H1 (cell line): ENCODE measurements at regions not wholly inside any gene's neighbourhood (a gene's known extent, or its start where the extent isn't known, plus 50 kb on each side); places are given as distances from the start of the nearest gene placed in this dataset.

ENCODE experiments used
- CTCF ChIA-PET: fragments of 300-600 bp; sonication (Branson Sonifier 250); formaldehyde crosslinking; loops from one replicate; lab custom pipeline; 2021; ENCODE audit not compliant: partially characterized antibody; lab: Charles Lee
- POLR2A ChIA-PET: fragments of 300-600 bp; sonication (Branson Sonifier 250); formaldehyde crosslinking; loops from one replicate; lab custom pipeline; 2021; ENCODE audit warnings: inconsistent platforms; ENCODE audit not compliant: partially characterized antibody; lab: Charles Lee
- DNase-seq, 2 experiments: peaks; one replicate each; pipeline versions ENCODE4 v3.0.0 to v3.0.0-alpha.2; 2010 to 2022; ENCODE audit warnings: low spot score in 2 of 2, low read depth in 1 of 2, mixed read lengths in 1 of 2
- FAIRE-seq: peaks from 2 replicates; lab custom pipeline; 2011; peaks lifted over from hg19 to GRCh38; lab: Jason Lieb, UNC
- H2AFZ ChIP-seq: 2 replicates; pipeline ENCODE4 v1.8.1; 2012; ENCODE audit warnings: low read length, inconsistent platforms
- H2AK5ac ChIP-seq: 2 replicates; pipeline ENCODE4 v1.6.1; 2013; ENCODE audit warnings: low read depth, low read length
- H2BK120ac ChIP-seq: replicated peaks from 2 replicates; pipeline ENCODE3; 2013; ENCODE audit warnings: low read depth, low read length, inconsistent platforms
- H2BK12ac ChIP-seq: 2 replicates; pipeline ENCODE4 v1.6.1; 2013; ENCODE audit warnings: low read depth, low read length
- H2BK15ac ChIP-seq: 2 replicates; pipeline ENCODE4 v1.6.1; 2013; ENCODE audit warnings: low read length
- H2BK20ac ChIP-seq: 2 replicates; pipeline ENCODE4 v1.6.1; 2013; ENCODE audit warnings: low read length
- H2BK5ac ChIP-seq: 2 replicates; pipeline ENCODE4 v1.6.1; 2013; ENCODE audit warnings: low read depth, low read length
- H3K14ac ChIP-seq: 2 replicates; pipeline ENCODE4 v1.6.1; 2013; ENCODE audit warnings: inconsistent platforms; ENCODE audit not compliant: insufficient read length
- H3K18ac ChIP-seq: 2 replicates; pipeline ENCODE4 v1.6.1; 2013; ENCODE audit warnings: low read length; ENCODE audit errors: extremely low read depth
- H3K23ac ChIP-seq: 2 replicates; pipeline ENCODE4 v1.6.1; 2013; ENCODE audit warnings: inconsistent platforms; ENCODE audit not compliant: insufficient read length
- H3K23me2 ChIP-seq: 2 replicates; pipeline ENCODE4 v1.6.1; 2013; ENCODE audit warnings: low read depth, low read length
- H3K27ac ChIP-seq: 2 replicates; pipeline ENCODE4 v1.6.1; 2011; ENCODE audit warnings: low read depth, low read length, inconsistent platforms
- H3K27me3 ChIP-seq, 4 experiments: replicated peaks in 1 of 4; 1 replicate in 1 of 4; 2 replicates in 3 of 4; pipeline versions ENCODE4 v1.6.1 to v1.8.1; 2011 to 2013; ENCODE audit warnings: low read length in 3 of 4, mild to moderate bottlenecking in 3 of 4, inconsistent platforms in 2 of 4, mixed read lengths in 2 of 4, moderate library complexity in 1 of 4; ENCODE audit not compliant: control insufficient read depth in 3 of 4, insufficient read depth in 3 of 4; ENCODE audit errors: extremely low read depth in 1 of 4
- H3K36me3 ChIP-seq, 4 experiments: 2 replicates each; pipeline versions ENCODE4 v1.6.1 to v1.8.1; 2011 to 2013; ENCODE audit warnings: mild to moderate bottlenecking in 4 of 4, low read length in 3 of 4, moderate library complexity in 2 of 4, control low read depth in 1 of 4, inconsistent platforms in 1 of 4; ENCODE audit not compliant: insufficient read depth in 4 of 4, control insufficient read depth in 2 of 4
- H3K4ac ChIP-seq: replicated peaks from 2 replicates; pipeline ENCODE3; 2013; ENCODE audit warnings: low read length, low read depth, mixed read lengths, inconsistent platforms; ENCODE audit not compliant: insufficient read length
- H3K4me1 ChIP-seq, 4 experiments: replicated peaks in 1 of 4; 1 replicate in 1 of 4; 2 replicates in 3 of 4; pipeline versions ENCODE4 v1.6.1 to v1.8.1; 2011 to 2013; ENCODE audit warnings: low read length in 3 of 4, inconsistent platforms in 2 of 4, mixed read lengths in 1 of 4; ENCODE audit not compliant: insufficient read depth in 4 of 4, control insufficient read depth in 3 of 4
- H3K4me2 ChIP-seq, 2 experiments: 2 replicates each; pipeline versions ENCODE4 v1.6.1 to v1.8.1; 2011 to 2013; ENCODE audit warnings: low read depth in 2 of 2, low read length in 2 of 2, control low read depth in 1 of 2, inconsistent platforms in 1 of 2, mild to moderate bottlenecking in 1 of 2; ENCODE audit not compliant: insufficient read depth in 1 of 2
- H3K4me3 ChIP-seq, 4 experiments: fragments of 200-600, 300-600 bp in 1 of 4; sonication (generic), shearing (Covaris generic), sonication (Bioruptor Twin) in 1 of 4; 2 replicates each; pipeline versions ENCODE4 v1.5.1 to v1.8.1; 2011 to 2016; ENCODE audit warnings: low read length in 4 of 4, low read depth in 3 of 4, control low read depth in 2 of 4, inconsistent platforms in 2 of 4, mild to moderate bottlenecking in 2 of 4, mixed read lengths in 1 of 4, moderate library complexity in 1 of 4; ENCODE audit not compliant: insufficient read depth in 2 of 4; ENCODE audit errors: extremely low read depth in 1 of 4
- H3K56ac ChIP-seq: replicated peaks from 2 replicates; pipeline ENCODE3; 2013; ENCODE audit warnings: low read depth, mild to moderate bottlenecking, mixed read lengths, low read length, inconsistent platforms; ENCODE audit not compliant: insufficient read length
- H3K79me1 ChIP-seq: 2 replicates; pipeline ENCODE4 v1.6.1; 2013; ENCODE audit warnings: low read depth, low read length, control low read depth
- H3K79me2 ChIP-seq, 2 experiments: 2 replicates each; pipeline versions ENCODE4 v1.6.1 to v1.8.1; 2012 to 2013; ENCODE audit warnings: low read length in 2 of 2, mild to moderate bottlenecking in 2 of 2, inconsistent platforms in 1 of 2; ENCODE audit not compliant: insufficient read depth in 2 of 2, control insufficient read depth in 1 of 2
- H3K9ac ChIP-seq, 4 experiments: replicated peaks in 1 of 4; 1 replicate in 1 of 4; 2 replicates in 3 of 4; pipeline versions ENCODE4 v1.6.1 to v1.8.1; 2011 to 2013; ENCODE audit warnings: low read depth in 3 of 4, low read length in 3 of 4, control low read depth in 2 of 4, mild to moderate bottlenecking in 2 of 4, moderate library complexity in 2 of 4, inconsistent platforms in 1 of 4; ENCODE audit errors: extremely low read depth in 1 of 4
- H3K9me3 ChIP-seq, 2 experiments: 2 replicates each; pipeline versions ENCODE4 v1.6.1 to v1.8.1; 2012 to 2013; ENCODE audit warnings: mild to moderate bottlenecking in 2 of 2, moderate library complexity in 2 of 2, control low read depth in 1 of 2, inconsistent platforms in 1 of 2, low read depth in 1 of 2, low read length in 1 of 2, mixed read lengths in 1 of 2; ENCODE audit not compliant: insufficient read depth in 2 of 2
- H4K20me1 ChIP-seq, 2 experiments: replicated peaks in 1 of 2; 2 replicates each; pipeline versions ENCODE3 to v1.8.1; 2011 to 2013; ENCODE audit warnings: inconsistent platforms in 2 of 2, low read length in 2 of 2, mild to moderate bottlenecking in 1 of 2; ENCODE audit not compliant: insufficient read depth in 2 of 2, control insufficient read depth in 1 of 2
- H4K5ac ChIP-seq: 2 replicates; pipeline ENCODE4 v1.6.1; 2013; ENCODE audit warnings: low read length, low read depth, mixed read lengths, inconsistent platforms; ENCODE audit not compliant: insufficient read length
- H4K8ac ChIP-seq: 2 replicates; pipeline ENCODE4 v1.8.0; 2013; ENCODE audit warnings: mild to moderate bottlenecking, moderate library complexity, low read length, inconsistent platforms; ENCODE audit not compliant: insufficient read depth; ENCODE audit errors: extremely low read depth
- H4K91ac ChIP-seq: replicated peaks from 2 replicates; pipeline ENCODE3; 2013; ENCODE audit warnings: low read length, mixed read lengths, inconsistent platforms; ENCODE audit not compliant: insufficient read length
- JUN ChIP-seq: IDR thresholded peaks from 2 replicates; pipeline ENCODE4 v1.6.1; 2011; ENCODE audit warnings: low read depth, mild to moderate bottlenecking, improper control_type of control experiment, low read length
- RXRA ChIP-seq: IDR thresholded peaks from 2 replicates; pipeline ENCODE4 v1.6.1; 2011; ENCODE audit warnings: low read depth, mild to moderate bottlenecking, low read length, moderate library complexity; ENCODE audit not compliant: insufficient read depth
- SAP30 ChIP-seq: fragments of 300-600 bp; sonication (generic); IDR thresholded peaks from 2 replicates; pipeline ENCODE4 v1.7.1; 2012; ENCODE audit warnings: low read length, moderate library complexity, mild to moderate bottlenecking, inconsistent platforms; ENCODE audit not compliant: insufficient read depth, insufficient replicate concordance
- TEAD4 ChIP-seq: IDR thresholded peaks from 2 replicates; pipeline ENCODE4 v1.6.1; 2012; ENCODE audit warnings: low read depth, low read length, inconsistent platforms, mixed read lengths
- YY1 ChIP-seq: IDR thresholded peaks from 2 replicates; pipeline ENCODE4 v1.6.1; 2011; ENCODE audit warnings: low read depth, mild to moderate bottlenecking, low read length
- WGBS, 2 experiments: shearing (Covaris generic) in 1 of 2; methylation state at CpG; one replicate each; pipeline versions ENCODE4 v1.1.6 to v1.1.7; 2013 to 2015; ENCODE audit warnings: low lambda C conversion rate in 2 of 2, mixed read lengths in 2 of 2, inconsistent platforms in 1 of 2, low coverage in 1 of 2, missing lambda C conversion rate in 1 of 2; ENCODE audit not compliant: insufficient replicate concordance in 2 of 2, insufficient coverage in 1 of 2, insufficient read length in 1 of 2; ENCODE audit errors: extremely low coverage in 1 of 2, missing lambda C conversion rate in 1 of 2; 5-methylcytosine and 5-hydroxymethylcytosine counted together

GRCh38 chr3:86420990-86421739, 569.8 kb downstream of the VGLL3 start:
- CTCF ChIA-PET = no interaction called here
- no peak for DNase-seq

More at GRCh38 chr3:86420990-86421739, 569.8 kb downstream of the VGLL3 start:
- TF ChIP-seq RXRA (no peak), YY1 (no peak), JUN (no peak), SAP30 (no peak), TEAD4 (no peak)
- Histone ChIP-seq H3K56ac (no peak overlapping the region), H3K18ac (no peak overlapping the region; the same call in 1 of the 2 replicates), H3K23me2 (no peaks in the 10 kb centered on the region), H2BK12ac (no peak overlapping the region), H3K79me2 (no peaks in the 10 kb centered on the region), H4K5ac (no peak overlapping the region), H2BK15ac (no peak overlapping the region), H3K14ac (no peak overlapping the region), H3K27me3 (no peaks in the 10 kb centered on the region), H3K36me3 (no peaks in the 10 kb centered on the region), H3K4me1 (peaks cover 0 to 4% (median 1%) of the 10 kb centered on the region in 4 experiments; a peak in 3 of 7 replicates), H2BK5ac (peak overlapping the region; percentile 32; the same call in 1 of the 2 replicates), H3K9ac (no peak overlapping the region), H2AFZ (peak overlapping the region; percentile 94; the same call in 1 of the 2 replicates), H4K91ac (peak overlapping the region; percentile 17), H3K79me1 (no peaks in the 10 kb centered on the region), H3K27ac (no peak overlapping the region), H3K4me3 (no peak overlapping the region), H2BK120ac (no peak overlapping the region), H4K20me1 (no peaks in the 10 kb centered on the region), H3K23ac (no peak overlapping the region), H3K4ac (no peak overlapping the region), H4K8ac (no peak overlapping the region), H2BK20ac (no peak overlapping the region), H3K9me3 (peaks cover 0 to 3% of the 10 kb centered on the region in 2 experiments; a peak in 1 of 4 replicates), H3K4me2 (peak overlapping the region in 1 of 2 experiments; percentile 57; a peak in 1 of 4 replicates), H2AK5ac (no peak overlapping the region)
- 83% methylated on average over 24 of the region's 24 CpGs; no CpG with 5 or more reads in 1 of the 2 experiments for WGBS, 2 experiments
- POLR2A ChIA-PET = no interaction called here
- FAIRE-seq = no peak
